ENCODE measurements at regions not wholly inside any gene's neighbourhood (a gene's known extent, or its start where the extent isn't known, plus 50 kb on each side); places are given as distances from the start of the nearest gene placed in this dataset.

- no peak for TF ChIP-seq CTCF (IDR thresholded peaks at IDR 0.05)
- no peak for TF ChIP-seq POLR2AphosphoS5 (IDR thresholded peaks at IDR 0.05)
- no peak for TF ChIP-seq POLR2A (IDR thresholded peaks at IDR 0.05)
Observed at GRCh38 chr3:102142379-102143060, 292.3 kb upstream of the ZPLD1 start.
